ENCODE measurements at regions not wholly inside any gene's neighbourhood (a gene's known extent, or its start where the extent isn't known, plus 50 kb on each side); places are given as distances from the start of the nearest gene placed in this dataset.

GRCh38 chr4:41452484-41453225, 85.3 kb upstream of the LIMCH1 start:
- TF ChIP-seq GATA2 (IDR thresholded peaks at IDR 0.05; ENCODE audit: low read depth, low read length), result no peak
- no peak for TF ChIP-seq GATA3 (IDR thresholded peaks at IDR 0.05; ENCODE audit: low read depth, low read length)
